ENCODE measurements at regions not wholly inside any gene's neighbourhood (a gene's known extent, or its start where the extent isn't known, plus 50 kb on each side); places are given as distances from the start of the nearest gene placed in this dataset.

DNA sequence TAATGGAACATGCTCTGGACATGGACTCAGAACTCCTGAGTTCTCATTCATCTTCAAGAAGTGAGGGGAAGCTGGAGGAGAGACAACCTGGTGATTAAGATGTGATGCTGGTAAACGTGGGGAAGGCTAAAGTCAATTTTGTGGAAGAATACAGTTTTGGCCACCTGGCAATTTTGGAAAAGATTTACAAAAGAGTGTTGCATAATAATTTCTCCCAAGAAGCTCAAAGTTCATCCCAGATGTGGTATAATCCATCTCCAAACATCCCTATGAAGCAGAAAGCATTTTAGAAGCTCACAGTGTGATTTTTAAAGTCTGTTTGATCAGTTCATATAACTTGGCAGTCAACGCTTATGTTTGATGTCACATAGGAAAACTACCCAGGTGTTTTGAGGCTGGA lies 208.7 kb downstream of the LMX1A start:
- WGBS, 3 donors: 67 to 74% (median 74%) methylated on average over 2 of the region's 2 CpGs

DNA sequence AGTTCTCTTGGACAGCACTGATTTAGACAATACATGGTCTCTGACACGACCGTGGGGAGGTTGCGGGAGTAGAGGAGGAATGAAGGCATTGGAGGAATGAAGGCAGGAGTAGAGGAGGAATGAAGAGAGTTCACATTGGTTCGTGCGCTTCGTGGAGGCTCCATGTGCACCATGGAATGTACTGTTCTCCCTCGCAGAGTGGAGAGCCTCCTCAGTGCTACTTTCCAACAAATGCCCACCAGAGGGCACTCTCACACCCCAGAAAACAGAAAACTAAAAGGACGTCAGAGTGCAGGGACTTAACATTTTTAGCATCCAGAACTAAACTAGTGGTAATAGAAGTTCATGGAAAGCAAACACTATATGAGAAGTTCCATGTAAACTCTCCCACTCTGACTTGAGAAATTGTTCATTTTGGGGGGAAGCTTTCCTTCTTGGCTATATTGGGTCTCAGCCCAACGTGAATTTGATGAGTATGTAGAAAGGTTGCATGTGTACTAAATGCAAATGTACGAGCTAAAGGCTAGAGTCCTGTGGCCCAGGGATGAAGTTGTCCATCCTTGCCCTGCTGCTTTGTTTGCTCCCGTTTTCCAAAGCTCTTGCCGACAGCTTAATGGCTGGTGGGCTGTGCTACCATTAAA lies 211.6 kb downstream of the LMX1A start:
- TF ChIP-seq, protein P1, sequence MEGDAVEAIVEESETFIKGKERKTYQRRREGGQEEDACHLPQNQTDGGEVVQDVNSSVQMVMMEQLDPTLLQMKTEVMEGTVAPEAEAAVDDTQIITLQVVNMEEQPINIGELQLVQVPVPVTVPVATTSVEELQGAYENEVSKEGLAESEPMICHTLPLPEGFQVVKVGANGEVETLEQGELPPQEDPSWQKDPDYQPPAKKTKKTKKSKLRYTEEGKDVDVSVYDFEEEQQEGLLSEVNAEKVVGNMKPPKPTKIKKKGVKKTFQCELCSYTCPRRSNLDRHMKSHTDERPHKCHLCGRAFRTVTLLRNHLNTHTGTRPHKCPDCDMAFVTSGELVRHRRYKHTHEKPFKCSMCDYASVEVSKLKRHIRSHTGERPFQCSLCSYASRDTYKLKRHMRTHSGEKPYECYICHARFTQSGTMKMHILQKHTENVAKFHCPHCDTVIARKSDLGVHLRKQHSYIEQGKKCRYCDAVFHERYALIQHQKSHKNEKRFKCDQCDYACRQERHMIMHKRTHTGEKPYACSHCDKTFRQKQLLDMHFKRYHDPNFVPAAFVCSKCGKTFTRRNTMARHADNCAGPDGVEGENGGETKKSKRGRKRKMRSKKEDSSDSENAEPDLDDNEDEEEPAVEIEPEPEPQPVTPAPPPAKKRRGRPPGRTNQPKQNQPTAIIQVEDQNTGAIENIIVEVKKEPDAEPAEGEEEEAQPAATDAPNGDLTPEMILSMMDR (IDR thresholded peaks at IDR 0.05): peak; percentile 79
- H3K4me3 ChIP-seq: no peak overlapping the region
- intact Hi-C loops (cut with DNase I): loop anchor here (5.0 kb wide), 2 partner anchors 222 to 447 kb away; no protein-coding TSS in a partner anchor
- ATAC-seq (peak; percentile 53 to 92 (median 79)), DNase-seq (peak; percentile 25 to 53)
- 14 to 18% (median 14%) methylated on average over 12 of the region's 12 CpGs for WGBS, 3 donors
- no peaks in the 10 kb centered on the region for H3K36me3 ChIP-seq (ENCODE audit: insufficient read depth in 1 of 2, low read depth in 1 of 2)
- no peaks in the 10 kb centered on the region for H3K4me1 ChIP-seq
- peaks cover 2 to 6% (median 2%) of the 10 kb centered on the region in 3 donors for H3K27me3 ChIP-seq (ENCODE audit: insufficient read depth in 3 of 3, low read length in 2 of 3)
- H3K27ac ChIP-seq: no peak overlapping the region
- no peaks in the 10 kb centered on the region for H3K9me3 ChIP-seq

More for the DNA sequence above, 208.7 kb downstream of the LMX1A start:
- Histone ChIP-seq H3K36me3 (ENCODE audit: insufficient read depth in 1 of 2, low read depth in 1 of 2) (no peaks in the 10 kb centered on the region), H3K4me3 (no peak overlapping the region), H3K9me3 (no peaks in the 10 kb centered on the region), H3K4me1 (peaks cover 9% of the 10 kb centered on the region), H3K27me3 (ENCODE audit: insufficient read depth in 3 of 3, low read length in 2 of 3) (peaks cover 0 to 2% (median 0%) of the 10 kb centered on the region in 3 donors), H3K27ac (no peak overlapping the region)
- DNase-seq (no peak), ATAC-seq (no peak)
- intact Hi-C loops (cut with DNase I): no loop called here
- TF ChIP-seq, protein P1 (IDR thresholded peaks at IDR 0.05): no peak

DNA sequence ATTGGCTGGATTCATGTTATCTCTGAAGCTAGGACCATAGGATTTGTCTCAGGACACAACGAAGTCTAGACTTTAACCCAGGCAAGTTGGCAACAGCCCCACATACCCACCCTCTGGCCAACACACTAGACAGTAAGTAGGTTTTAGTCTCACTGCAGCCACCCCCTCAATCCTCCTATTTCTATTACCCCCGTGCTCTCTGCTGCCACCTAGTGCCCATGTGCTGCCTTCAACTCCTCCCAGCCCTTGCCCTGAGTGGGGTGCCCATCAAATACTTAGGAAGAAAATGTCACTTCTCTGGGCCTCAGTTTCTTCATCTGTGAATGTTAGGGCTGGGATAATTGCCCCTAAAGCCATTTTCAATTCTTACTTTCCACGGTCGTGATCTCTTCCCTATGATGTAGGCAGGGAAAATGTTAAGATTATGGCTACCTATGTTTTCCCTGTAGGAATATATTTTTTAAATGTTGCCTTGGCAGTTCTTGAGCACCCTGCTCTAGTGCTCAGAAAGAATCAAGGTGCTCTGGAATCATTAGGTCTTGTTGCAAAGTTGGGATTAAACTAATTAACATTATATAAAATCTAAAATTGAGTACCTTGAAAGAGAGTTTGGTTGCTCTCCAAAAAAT lies 213.0 kb downstream of the LMX1A start:
- no peak overlapping the region for H3K27ac ChIP-seq
- no peak overlapping the region for H3K4me3 ChIP-seq
- DNase-seq (peak; percentile 25 to 67), ATAC-seq (peak; percentile 62 to 90 (median 77))
- H3K9me3 ChIP-seq: no peaks in the 10 kb centered on the region
- H3K27me3 ChIP-seq (ENCODE audit: insufficient read depth in 3 of 3, low read length in 2 of 3): peaks cover 2 to 7% (median 4%) of the 10 kb centered on the region in 3 donors
- intact Hi-C loops (cut with DNase I): loop anchor here (5.0 kb wide), 2 partner anchors 224 to 449 kb away; no protein-coding TSS in a partner anchor
- TF ChIP-seq, protein P1 (IDR thresholded peaks at IDR 0.05): peak; percentile 75
- H3K4me1 ChIP-seq: no peaks in the 10 kb centered on the region
- H3K36me3 ChIP-seq (ENCODE audit: insufficient read depth in 1 of 2, low read depth in 1 of 2): no peaks in the 10 kb centered on the region
- 47 to 57% (median 50%) methylated on average over 4 of the region's 4 CpGs for WGBS, 3 donors

DNA sequence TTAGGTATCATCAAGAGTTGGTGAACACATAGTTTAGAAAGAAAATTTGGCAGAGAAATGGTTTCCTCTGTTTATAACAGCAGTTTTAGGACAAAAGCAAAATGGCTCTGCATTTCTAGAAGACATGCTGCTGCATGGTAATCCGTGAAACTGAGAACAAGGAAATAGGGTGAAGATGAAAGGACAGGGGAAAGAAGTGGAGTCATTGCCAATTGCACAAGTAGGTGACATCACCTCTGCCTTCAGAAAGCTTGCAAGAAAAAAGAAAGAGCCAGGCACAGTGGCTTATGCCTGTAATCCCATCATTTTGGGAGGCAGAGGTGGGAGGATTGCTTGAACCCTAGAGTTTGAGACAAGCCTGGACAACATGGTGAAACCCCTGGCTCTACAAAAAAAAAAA lies 217.6 kb downstream of the LMX1A start:
- Histone ChIP-seq H3K9me3 (no peaks in the 10 kb centered on the region), H3K27ac (no peak overlapping the region), H3K27me3 (ENCODE audit: insufficient read depth in 3 of 3, low read length in 2 of 3) (peaks cover 2 to 7% (median 4%) of the 10 kb centered on the region in 3 donors), H3K36me3 (ENCODE audit: insufficient read depth in 1 of 2, low read depth in 1 of 2) (no peaks in the 10 kb centered on the region), H3K4me1 (no peaks in the 10 kb centered on the region), H3K4me3 (no peak overlapping the region)
- TF ChIP-seq, protein P1 (IDR thresholded peaks at IDR 0.05): no peak
- ATAC-seq: no peak
- WGBS, 3 donors: 56 to 70% (median 67%) methylated on average over 1 of the region's 1 CpG
- intact Hi-C loops (cut with DNase I): no loop called here
- no peak for DNase-seq

Data from psoas muscle (tissue), 7 donors.